K562 (cell line): ENCODE measurements at regions not wholly inside any gene's neighbourhood (a gene's known extent, or its start where the extent isn't known, plus 50 kb on each side); places are given as distances from the start of the nearest gene placed in this dataset.

Experiments used
- ATAC-seq: fragments of 200-7000 bp; cut with Tn5 transposase; 3 replicates; pipeline ENCODE4 v1.9.1; 2020; ENCODE audit warnings: moderate library complexity
- BruUV-seq: library from RNA; stranded (reverse); fragments of 400-500 nt; replicated peaks from 2 replicates; lab custom pipeline; 2021; lab: Mats Ljungman, UMichigan
- CTCF ChIA-PET: fragments of 300-600 bp; formaldehyde crosslinking; extraction: SDS; loops from one replicate; lab custom pipeline; 2021; ENCODE audit warnings: low intra/inter-chr PET ratio; lab: Yijun Ruan, JAX
- POLR2A ChIA-PET: fragments of 300-600, 350-650 bp; sonication (Branson Sonifier 250); formaldehyde crosslinking; extraction: SDS; loops from one replicate; lab custom pipeline; 2021; ENCODE audit warnings: antibody characterized with exemption, inconsistent platforms; lab: Yijun Ruan, JAX
- DNase-seq, 4 experiments: peaks; one replicate each; pipeline versions ENCODE4 v3.0.0 to v3.0.0-alpha.2; 2011 to 2018; ENCODE audit warnings: low spot score in 3 of 4, mixed read lengths in 3 of 4; ENCODE audit errors: extremely low read depth in 1 of 4
- FAIRE-seq: peaks from 2 replicates; lab custom pipeline; 2011; peaks lifted over from hg19 to GRCh38; lab: Jason Lieb, UNC
- H2AFZ ChIP-seq: 2 replicates; pipeline ENCODE4 v1.6.0; 2011; ENCODE audit warnings: low read depth, low read length, control low read depth, inconsistent platforms
- H3K27ac ChIP-seq: fragments of 200-600 bp; 3 replicates; pipeline ENCODE4 v1.8.0; 2011; ENCODE audit warnings: low read depth, mild to moderate bottlenecking, control low read depth, inconsistent platforms, low read length, moderate library complexity, mixed read lengths; ENCODE audit errors: extremely low read depth
- H3K27me3 ChIP-seq, 2 experiments: fragments of 300-600 bp in 1 of 2; 2 replicates in 1 of 2; 3 replicates in 1 of 2; pipeline versions ENCODE4 v1.6.0 to v1.8.0; 2011; ENCODE audit warnings: inconsistent platforms in 2 of 2, low read length in 2 of 2, mild to moderate bottlenecking in 1 of 2, mixed read lengths in 1 of 2, moderate library complexity in 1 of 2; ENCODE audit not compliant: control insufficient read depth in 2 of 2, insufficient read depth in 2 of 2
- H3K36me3 ChIP-seq: fragments of 300-600 bp; 3 replicates; pipeline ENCODE4 v1.8.0; 2011; ENCODE audit warnings: mild to moderate bottlenecking, low read length, inconsistent platforms; ENCODE audit not compliant: control insufficient read depth, insufficient read depth
- H3K4me1 ChIP-seq, 2 experiments: fragments of 200-600 bp in 1 of 2; replicated peaks in 1 of 2; 2 replicates in 1 of 2; 3 replicates in 1 of 2; pipeline versions ENCODE4 v1.5.1 to v1.8.0; 2011; ENCODE audit warnings: inconsistent platforms in 2 of 2, low read length in 2 of 2, mild to moderate bottlenecking in 1 of 2, mixed read lengths in 1 of 2, moderate library complexity in 1 of 2; ENCODE audit not compliant: control insufficient read depth in 2 of 2, insufficient read depth in 2 of 2
- H3K4me2 ChIP-seq: 2 replicates; pipeline ENCODE4 v1.6.1; 2011; ENCODE audit warnings: low read length, control low read depth, inconsistent platforms, mixed read lengths; ENCODE audit not compliant: insufficient read depth
- H3K4me3 ChIP-seq: fragments of 200-600 bp; sonication (generic), shearing (Covaris generic); 2 replicates; pipeline ENCODE4 v1.5.1; 2016; ENCODE audit warnings: control low read depth, inconsistent platforms
- H3K79me2 ChIP-seq: fragments of 200-600 bp; 3 replicates; pipeline ENCODE4 v1.8.0; 2011; ENCODE audit warnings: low read length, inconsistent platforms; ENCODE audit not compliant: control insufficient read depth, insufficient read depth
- H3K9ac ChIP-seq, 2 experiments: 2 replicates each; pipeline versions ENCODE4 v1.6.0 to v1.6.1; 2011; ENCODE audit warnings: low read depth in 2 of 2, low read length in 2 of 2, control low read depth in 1 of 2, inconsistent platforms in 1 of 2, mild to moderate bottlenecking in 1 of 2, mixed read lengths in 1 of 2; ENCODE audit not compliant: insufficient read depth in 1 of 2
- H3K9me1 ChIP-seq: one replicate; pipeline ENCODE4 v1.6.0; 2011; ENCODE audit warnings: inconsistent platforms, mild to moderate bottlenecking, low read length, moderate library complexity; ENCODE audit not compliant: control insufficient read depth, insufficient read depth
- H3K9me3 ChIP-seq: replicated peaks from 2 replicates; pipeline ENCODE4 v1.5.1; 2011; ENCODE audit warnings: low read depth, low read length, inconsistent platforms; ENCODE audit not compliant: control insufficient read depth, insufficient read depth
- H4K20me1 ChIP-seq: replicated peaks from 2 replicates; pipeline ENCODE4 v1.6.1; 2011; ENCODE audit warnings: low read length, inconsistent platforms, mixed read lengths; ENCODE audit not compliant: control insufficient read depth, insufficient read depth
- BHLHE40 ChIP-seq: IDR thresholded peaks from 2 replicates; pipeline ENCODE4 v1.6.1; 2011; ENCODE audit warnings: low read length, improper control_type of control experiment
- MCM7 ChIP-seq, 2 experiments: fragments of 450-650 bp; IDR thresholded peaks; 2 replicates each; pipeline ENCODE4 v1.6.1; 2016 to 2018
- ZNF512 ChIP-seq: IDR thresholded peaks from 2 replicates; pipeline ENCODE4 v1.6.1; 2016; ENCODE audit warnings: missing genetic modification characterization, missing compliant biosample characterization
- WGBS: fragments of 100-300 bp; shearing (Covaris generic); methylation state at CpG from one replicate; pipeline ENCODE4 v1.1.6; 2016; ENCODE audit warnings: low coverage, mixed read lengths; ENCODE audit not compliant: insufficient coverage; ENCODE audit errors: missing lambda C conversion rate; 5-methylcytosine and 5-hydroxymethylcytosine counted together
- in situ Hi-C: fragments of 300-500 bp; cut with MboI; formaldehyde crosslinking; loops from 4 replicates; pipeline ENCODE4 v1.15.0; 2018; ENCODE audit warnings: inconsistent platforms, mixed read lengths
- intact Hi-C: fragments of 100-400 bp; cut with micrococcal nuclease; formaldehyde crosslinking; loops from 2 replicates; pipeline ENCODE4 v1.14.2; 2022

DNA sequence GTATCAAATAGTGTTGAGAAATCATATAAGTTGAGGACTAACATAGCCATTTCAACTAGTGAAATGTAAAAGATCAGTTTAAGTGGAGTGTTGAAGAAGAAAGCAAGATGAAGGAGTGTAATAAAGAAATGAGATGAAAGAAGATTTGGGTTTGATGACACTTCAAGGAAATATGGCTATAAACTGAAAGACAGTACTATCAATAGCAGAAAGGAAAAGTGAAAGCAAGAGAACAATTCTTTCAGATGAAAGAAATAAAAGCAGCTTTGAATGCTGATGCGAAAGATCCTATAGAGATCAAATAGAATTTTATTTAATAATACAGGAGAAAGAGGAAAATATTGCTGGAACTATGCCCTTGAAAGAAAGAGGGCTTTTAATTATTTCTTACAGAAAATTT is 92.8 kb upstream of the PRSS16 start:
- no peaks in the 10 kb centered on the region for H3K27me3 ChIP-seq
- BruUV-seq, result no TSS peak
- no peaks in the 10 kb centered on the region for H4K20me1 ChIP-seq
- no peaks in the 10 kb centered on the region for H3K9me1 ChIP-seq
- no peak for DNase-seq
- H2AFZ ChIP-seq, result no peak overlapping the region
- FAIRE-seq, result no peak
- CTCF ChIA-PET, result interaction anchor here (0.5 to 0.6 kb wide), 2 partner anchors 8 to 28 kb away, joined by 3 to 4 read pairs; a partner anchor contains a TSS
- in situ Hi-C loops (no loop called here), intact Hi-C loops (loop anchor here (5.0 kb wide), 1 partner anchor 348 kb away; no protein-coding TSS in a partner anchor)
- H3K79me2 ChIP-seq, result no peaks in the 10 kb centered on the region
- no peak overlapping the region for H3K27ac ChIP-seq
- POLR2A ChIA-PET, result interaction anchor here (0.6 to 4.6 kb wide), 9 partner anchors 7 to 982 kb away, joined by 3 to 69 read pairs (median 4); a partner anchor contains a TSS
- H3K4me1 ChIP-seq, result peaks cover 6 to 10% of the 10 kb centered on the region in 2 experiments; a peak in 3 of 5 replicates
- no peak overlapping the region for H3K4me3 ChIP-seq
- no peak overlapping the region for H3K4me2 ChIP-seq
- TF ChIP-seq ZNF512 (tag), result peak; percentile 38; the same call in 1 of the 2 replicates
- TF ChIP-seq MCM7 (IDR thresholded peaks at IDR 0.05), result no peak
- TF ChIP-seq BHLHE40, result no peak
- H3K9ac ChIP-seq, result no peak overlapping the region
- H3K36me3 ChIP-seq, result no peaks in the 10 kb centered on the region
- H3K9me3 ChIP-seq, result no peaks in the 10 kb centered on the region
- 100% methylated on average over 1 of the region's 1 CpG for WGBS
- no peak for ATAC-seq
